ENCODE measurements at regions not wholly inside any gene's neighbourhood (a gene's known extent, or its start where the extent isn't known, plus 50 kb on each side); places are given as distances from the start of the nearest gene placed in this dataset.

GRCh38 chr13:84366506-84366905, 484.2 kb upstream of the SLITRK1 start:
- TF ChIP-seq CTCF (IDR thresholded peaks at IDR 0.05) (no peak), EP300 (IDR thresholded peaks at IDR 0.05) (no peak), POLR2A (IDR thresholded peaks at IDR 0.05) (no peak)
- DNase-seq = no peak
- Histone ChIP-seq H3K27ac (no peak overlapping the region), H3K27me3 (no peaks in the 10 kb centered on the region), H3K4me3 (no peak overlapping the region), H3K4me1 (ENCODE audit: insufficient read depth) (no peaks in the 10 kb centered on the region), H3K36me3 (no peaks in the 10 kb centered on the region), H3K9me3 (no peaks in the 10 kb centered on the region)
- intact Hi-C loops (cut with DNase I) = no loop called here
- WGBS, 3 donors = 37 to 56% (median 42%) methylated on average over 2 of the region's 2 CpGs

- TF ChIP-seq POLR2A (IDR thresholded peaks at IDR 0.05) = no peak
- no peak for TF ChIP-seq EP300 (IDR thresholded peaks at IDR 0.05)
- no peak for TF ChIP-seq CTCF (IDR thresholded peaks at IDR 0.05)
- Histone ChIP-seq H3K9me3 (no peaks in the 10 kb centered on the region), H3K27ac (no peak overlapping the region), H3K27me3 (no peaks in the 10 kb centered on the region), H3K36me3 (no peaks in the 10 kb centered on the region), H3K4me3 (no peak overlapping the region), H3K4me1 (ENCODE audit: insufficient read depth) (no peaks in the 10 kb centered on the region)
- 57 to 66% (median 61%) methylated on average over 3 of the region's 3 CpGs for WGBS, 3 donors
- intact Hi-C loops (cut with DNase I) = no loop called here
- DNase-seq = no peak
Observed at GRCh38 chr13:84362777-84363176, 480.5 kb upstream of the SLITRK1 start.

- Histone ChIP-seq H3K27me3 (no peaks in the 10 kb centered on the region), H3K4me3 (no peak overlapping the region), H3K36me3 (no peaks in the 10 kb centered on the region), H3K9me3 (no peaks in the 10 kb centered on the region), H3K4me1 (ENCODE audit: insufficient read depth) (no peaks in the 10 kb centered on the region), H3K27ac (no peak overlapping the region)
- intact Hi-C loops (cut with DNase I) = no loop called here
- TF ChIP-seq EP300 (IDR thresholded peaks at IDR 0.05) = no peak
- TF ChIP-seq POLR2A (IDR thresholded peaks at IDR 0.05) = no peak
- TF ChIP-seq CTCF (IDR thresholded peaks at IDR 0.05) = no peak
- no peak for DNase-seq
- 92 to 99% (median 95%) methylated on average over 4 of the region's 4 CpGs for WGBS, 3 donors
Observed at GRCh38 chr13:84360822-84361221, 478.5 kb upstream of the SLITRK1 start.

GRCh38 chr13:84358601-84359000, 476.3 kb upstream of the SLITRK1 start:
- no peaks in the 10 kb centered on the region for H3K4me1 ChIP-seq (ENCODE audit: insufficient read depth)
- H3K27me3 ChIP-seq = no peaks in the 10 kb centered on the region
- DNase-seq = no peak
- intact Hi-C loops (cut with DNase I) = no loop called here
- 87 to 94% (median 87%) methylated on average over 4 of the region's 4 CpGs for WGBS, 3 donors
- no peaks in the 10 kb centered on the region for H3K36me3 ChIP-seq
- no peak overlapping the region for H3K27ac ChIP-seq
- H3K9me3 ChIP-seq = no peaks in the 10 kb centered on the region
- no peak overlapping the region for H3K4me3 ChIP-seq
- no peak for TF ChIP-seq POLR2A (IDR thresholded peaks at IDR 0.05)
- TF ChIP-seq EP300 (IDR thresholded peaks at IDR 0.05) = no peak
- no peak for TF ChIP-seq CTCF (IDR thresholded peaks at IDR 0.05)

GRCh38 chr13:84352946-84353345, 470.7 kb upstream of the SLITRK1 start:
- Histone ChIP-seq H3K9me3 (no peaks in the 10 kb centered on the region), H3K27me3 (no peaks in the 10 kb centered on the region), H3K4me1 (ENCODE audit: insufficient read depth) (no peaks in the 10 kb centered on the region), H3K27ac (no peak overlapping the region), H3K36me3 (no peaks in the 10 kb centered on the region), H3K4me3 (no peak overlapping the region)
- TF ChIP-seq CTCF (IDR thresholded peaks at IDR 0.05) = no peak
- TF ChIP-seq EP300 (IDR thresholded peaks at IDR 0.05) = no peak
- no peak for TF ChIP-seq POLR2A (IDR thresholded peaks at IDR 0.05)
- no peak for DNase-seq
- intact Hi-C loops (cut with DNase I) = no loop called here
